Smooth muscle cell (in vitro differentiated cells): ENCODE measurements at regions not wholly inside any gene's neighbourhood (a gene's known extent, or its start where the extent isn't known, plus 50 kb on each side); places are given as distances from the start of the nearest gene placed in this dataset.

Experiments
- DNase-seq: peaks from one replicate; lab custom pipeline; 2025; ENCODE audit not compliant: unreplicated experiment; lab: John Stamatoyannopoulos, UW
- H2AFZ ChIP-seq: fragments of 200-600 bp; sonication (generic); 2 replicates; pipeline ENCODE4 v1.6.0; 2016; ENCODE audit warnings: antibody characterized with exemption, low read depth, mild to moderate bottlenecking
- H3F3A ChIP-seq: fragments of 200-600 bp; sonication (generic); 2 replicates; pipeline ENCODE4 v1.6.0; 2017; ENCODE audit warnings: antibody characterized with exemption, low read depth
- H3K27ac ChIP-seq: fragments of 200-600 bp; sonication (generic); 2 replicates; pipeline ENCODE4 v1.5.1; 2016; ENCODE audit warnings: low read depth, mild to moderate bottlenecking
- H3K27me3 ChIP-seq: fragments of 200-600 bp; sonication (generic); 2 replicates; pipeline ENCODE4 v1.6.1; 2016; ENCODE audit warnings: low read depth, mild to moderate bottlenecking
- H3K36me3 ChIP-seq: fragments of 200-600 bp; sonication (generic); 2 replicates; pipeline ENCODE4 v1.5.1; 2016; ENCODE audit warnings: low read depth
- H3K4me1 ChIP-seq: fragments of 200-600 bp; sonication (generic); 2 replicates; pipeline ENCODE4 v1.5.1; 2016; ENCODE audit warnings: low read depth
- H3K4me2 ChIP-seq: fragments of 200-600 bp; sonication (generic); 2 replicates; pipeline ENCODE4 v1.6.0; 2016; ENCODE audit warnings: mild to moderate bottlenecking
- H3K4me3 ChIP-seq: fragments of 200-600 bp; sonication (generic); 2 replicates; pipeline ENCODE4 v1.5.1; 2016; ENCODE audit warnings: mild to moderate bottlenecking
- H3K79me2 ChIP-seq: fragments of 200-600 bp; sonication (generic); 2 replicates; pipeline ENCODE4 v1.6.0; 2016; ENCODE audit warnings: low read depth, mild to moderate bottlenecking
- H3K9ac ChIP-seq: fragments of 200-600 bp; sonication (generic); 2 replicates; pipeline ENCODE4 v1.6.0; 2016; ENCODE audit warnings: low read depth
- H3K9me3 ChIP-seq: fragments of 200-600 bp; sonication (generic); replicated peaks from 2 replicates; pipeline ENCODE4 v1.5.1; 2016; ENCODE audit warnings: low read depth
- H4K20me1 ChIP-seq: fragments of 200-600 bp; sonication (generic); 2 replicates; pipeline ENCODE4 v1.6.0; 2016; ENCODE audit warnings: low read depth
- CTCF ChIP-seq: fragments of 200-600 bp; sonication (generic); IDR thresholded peaks from 2 replicates; pipeline ENCODE4 v1.5.1; 2017; ENCODE audit warnings: borderline replicate concordance, mild to moderate bottlenecking, antibody characterized with exemption; ENCODE audit not compliant: insufficient read depth, poor library complexity, severe bottlenecking
- WGBS: methylation state at CpG from one replicate; pipeline ENCODE4 v1.1.7; 2016; ENCODE audit warnings: low lambda C conversion rate; 5-methylcytosine and 5-hydroxymethylcytosine counted together

- no peaks in the 10 kb centered on the region for H3F3A ChIP-seq
- H3K9ac ChIP-seq = no peak overlapping the region
- no peak overlapping the region for H3K27ac ChIP-seq
- H3K36me3 ChIP-seq = no peaks in the 10 kb centered on the region
- no peaks in the 10 kb centered on the region for H3K4me1 ChIP-seq
- 57% methylated on average over 4 of the region's 4 CpGs for WGBS
- H3K27me3 ChIP-seq = no peaks in the 10 kb centered on the region
- no peaks in the 10 kb centered on the region for H3K9me3 ChIP-seq
- no peak for DNase-seq
- H3K4me2 ChIP-seq = no peak overlapping the region
- H3K79me2 ChIP-seq = no peaks in the 10 kb centered on the region
- no peak overlapping the region for H3K4me3 ChIP-seq
- TF ChIP-seq CTCF = no peak
- H4K20me1 ChIP-seq = no peaks in the 10 kb centered on the region
- no peak overlapping the region for H2AFZ ChIP-seq
Observed at GRCh38 chr11:133745791-133746190, 99.5 kb downstream of the SPATA19 start.

- 63% methylated on average over 3 of the region's 3 CpGs for WGBS
- no peak overlapping the region for H3K4me3 ChIP-seq
Observed at GRCh38 chr11:133742353-133742752, 103.0 kb downstream of the SPATA19 start.

GRCh38 chr11:133740963-133741362 lies 104.3 kb downstream of the SPATA19 start:
- 80% methylated on average over 12 of the region's 12 CpGs for WGBS
- Histone ChIP-seq H3F3A (no peaks in the 10 kb centered on the region), H3K4me3 (no peak overlapping the region), H3K4me1 (no peaks in the 10 kb centered on the region), H2AFZ (no peak overlapping the region), H3K4me2 (no peak overlapping the region), H3K9ac (no peak overlapping the region), H3K27me3 (no peaks in the 10 kb centered on the region), H3K9me3 (no peaks in the 10 kb centered on the region), H4K20me1 (no peaks in the 10 kb centered on the region), H3K36me3 (no peaks in the 10 kb centered on the region), H3K79me2 (no peaks in the 10 kb centered on the region), H3K27ac (no peak overlapping the region)
- no peak for DNase-seq
- no peak for TF ChIP-seq CTCF

More at GRCh38 chr11:133742353-133742752, 103.0 kb downstream of the SPATA19 start:
- TF ChIP-seq CTCF = no peak
- H3F3A ChIP-seq = no peaks in the 10 kb centered on the region
- H3K36me3 ChIP-seq = no peaks in the 10 kb centered on the region
- no peak overlapping the region for H3K9ac ChIP-seq
- no peak overlapping the region for H3K4me2 ChIP-seq
- no peak overlapping the region for H3K27ac ChIP-seq
- no peak for DNase-seq
- no peaks in the 10 kb centered on the region for H3K27me3 ChIP-seq
- no peaks in the 10 kb centered on the region for H3K9me3 ChIP-seq
- no peaks in the 10 kb centered on the region for H4K20me1 ChIP-seq
- H2AFZ ChIP-seq = no peak overlapping the region
- H3K79me2 ChIP-seq = no peaks in the 10 kb centered on the region
- H3K4me1 ChIP-seq = no peaks in the 10 kb centered on the region

GRCh38 chr11:133739481-133739880 lies 105.8 kb downstream of the SPATA19 start:
- no peak for DNase-seq
- no peak overlapping the region for H3K27ac ChIP-seq
- H4K20me1 ChIP-seq = no peaks in the 10 kb centered on the region
- H3K79me2 ChIP-seq = no peaks in the 10 kb centered on the region
- H3F3A ChIP-seq = no peaks in the 10 kb centered on the region
- no peaks in the 10 kb centered on the region for H3K9me3 ChIP-seq
- no peaks in the 10 kb centered on the region for H3K4me1 ChIP-seq
- no peak overlapping the region for H3K4me3 ChIP-seq
- no peak overlapping the region for H3K4me2 ChIP-seq
- no peaks in the 10 kb centered on the region for H3K27me3 ChIP-seq
- H3K36me3 ChIP-seq = no peaks in the 10 kb centered on the region
- TF ChIP-seq CTCF = no peak
- no peak overlapping the region for H3K9ac ChIP-seq
- no peak overlapping the region for H2AFZ ChIP-seq
